ENCODE measurements at regions not wholly inside any gene's neighbourhood (a gene's known extent, or its start where the extent isn't known, plus 50 kb on each side); places are given as distances from the start of the nearest gene placed in this dataset.

- TF ChIP-seq CTCF (conservative IDR thresholded peaks at IDR 0.05; ENCODE audit: low read depth in 2 of 2) (no peak), EZH2phosphoT487 (IDR thresholded peaks at IDR 0.05; ENCODE audit: unreplicated experiment) (no peak)
Measured at GRCh38 chr3:106773795-106774194, 603.4 kb upstream of the CCDC54 start.

Data from GM23338 (cell line).